ENCODE measurements at regions not wholly inside any gene's neighbourhood (a gene's known extent, or its start where the extent isn't known, plus 50 kb on each side); places are given as distances from the start of the nearest gene placed in this dataset.
"Not testable (repeated sequence)": the region's sequence is repeated elsewhere in the genome, so short reads cannot be mapped to it uniquely, and the experiment has no call there.

GRCh38 chr14:97802430-97803373 is 1005.5 kb downstream of the VRK1 start:
- DNase-seq: no peak
- no peaks in the 10 kb centered on the region for H3K36me3 ChIP-seq
- no peaks in the 10 kb centered on the region for H3K9me3 ChIP-seq
- intact Hi-C loops (cut with DNase I): no loop called here
- 66 to 73% methylated on average over 8 of the region's 8 CpGs for WGBS, 2 donors
- no peaks in the 10 kb centered on the region for H3K4me1 ChIP-seq
- H3K4me3 ChIP-seq (replicated peaks in 1 of 3): no peak overlapping the region
- no peaks in the 10 kb centered on the region for H3K27me3 ChIP-seq
- TF ChIP-seq, protein P1, sequence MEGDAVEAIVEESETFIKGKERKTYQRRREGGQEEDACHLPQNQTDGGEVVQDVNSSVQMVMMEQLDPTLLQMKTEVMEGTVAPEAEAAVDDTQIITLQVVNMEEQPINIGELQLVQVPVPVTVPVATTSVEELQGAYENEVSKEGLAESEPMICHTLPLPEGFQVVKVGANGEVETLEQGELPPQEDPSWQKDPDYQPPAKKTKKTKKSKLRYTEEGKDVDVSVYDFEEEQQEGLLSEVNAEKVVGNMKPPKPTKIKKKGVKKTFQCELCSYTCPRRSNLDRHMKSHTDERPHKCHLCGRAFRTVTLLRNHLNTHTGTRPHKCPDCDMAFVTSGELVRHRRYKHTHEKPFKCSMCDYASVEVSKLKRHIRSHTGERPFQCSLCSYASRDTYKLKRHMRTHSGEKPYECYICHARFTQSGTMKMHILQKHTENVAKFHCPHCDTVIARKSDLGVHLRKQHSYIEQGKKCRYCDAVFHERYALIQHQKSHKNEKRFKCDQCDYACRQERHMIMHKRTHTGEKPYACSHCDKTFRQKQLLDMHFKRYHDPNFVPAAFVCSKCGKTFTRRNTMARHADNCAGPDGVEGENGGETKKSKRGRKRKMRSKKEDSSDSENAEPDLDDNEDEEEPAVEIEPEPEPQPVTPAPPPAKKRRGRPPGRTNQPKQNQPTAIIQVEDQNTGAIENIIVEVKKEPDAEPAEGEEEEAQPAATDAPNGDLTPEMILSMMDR (IDR thresholded peaks at IDR 0.05): no peak
- TF ChIP-seq POLR2A (IDR thresholded peaks at IDR 0.05): no peak
- H3K27ac ChIP-seq: no peak overlapping the region

- DNase-seq: no peak
- no peak overlapping the region for H3K27ac ChIP-seq
- TF ChIP-seq, protein P1 (IDR thresholded peaks at IDR 0.05): no peak
- no peak for TF ChIP-seq POLR2A (IDR thresholded peaks at IDR 0.05)
- H3K36me3 ChIP-seq: no peaks in the 10 kb centered on the region
- 72 to 87% methylated on average over 2 of the region's 2 CpGs for WGBS, 2 donors
- no peaks in the 10 kb centered on the region for H3K4me1 ChIP-seq
- H3K27me3 ChIP-seq: no peaks in the 10 kb centered on the region
- intact Hi-C loops (cut with DNase I): no loop called here
- no peak overlapping the region for H3K4me3 ChIP-seq (replicated peaks in 1 of 3)
- H3K9me3 ChIP-seq: no peaks in the 10 kb centered on the region
These were observed 1006.9 kb downstream of the VRK1 start for GRCh38 chr14:97804056-97804455.

- Histone ChIP-seq H3K9me3 (no peaks in the 10 kb centered on the region), H3K27me3 (no peaks in the 10 kb centered on the region), H3K4me3 (replicated peaks in 1 of 3) (no peak overlapping the region), H3K4me1 (no peaks in the 10 kb centered on the region), H3K36me3 (no peaks in the 10 kb centered on the region), H3K27ac (no peak overlapping the region)
- DNase-seq: no peak
- 79 to 83% methylated on average over 9 of the region's 9 CpGs for WGBS, 2 donors
- intact Hi-C loops (cut with DNase I): no loop called here
- TF ChIP-seq POLR2A (IDR thresholded peaks at IDR 0.05): no peak
- TF ChIP-seq, protein P1 (IDR thresholded peaks at IDR 0.05): no peak
These were observed 1009.7 kb downstream of the VRK1 start for GRCh38 chr14:97806891-97807290.

- 93 to 97% methylated on average over 4 of the region's 4 CpGs for WGBS, 2 donors
- DNase-seq; H3K36me3 ChIP-seq; intact Hi-C loops (cut with DNase I); H3K4me3 ChIP-seq (replicated peaks in 1 of 3); H3K27ac ChIP-seq; H3K4me1 ChIP-seq; H3K27me3 ChIP-seq; H3K9me3 ChIP-seq: not testable (repeated sequence)
These were observed 1011.4 kb downstream of the VRK1 start for GRCh38 chr14:97808541-97808940.

DNA sequence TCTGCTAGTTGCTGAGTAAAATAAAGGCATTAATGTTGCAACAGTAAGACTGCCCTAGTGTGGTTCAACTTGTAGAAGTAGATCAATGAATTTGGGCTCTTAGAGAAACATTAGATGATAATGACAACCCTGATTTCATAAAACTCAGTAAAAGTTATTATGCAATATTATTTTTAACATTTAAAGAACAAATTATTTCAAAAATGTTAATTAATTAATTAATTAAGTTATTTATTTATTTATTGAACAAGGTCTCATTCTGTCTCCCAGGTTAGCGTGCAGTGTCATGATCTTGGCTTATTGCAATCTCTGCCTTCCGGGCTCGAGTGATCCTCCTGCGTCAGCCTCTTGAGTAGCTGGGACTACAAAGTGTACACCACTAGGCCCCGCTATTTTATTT is 1016.4 kb downstream of the VRK1 start:
- no peak for TF ChIP-seq POLR2A (IDR thresholded peaks at IDR 0.05)
- TF ChIP-seq, protein P1 (IDR thresholded peaks at IDR 0.05): no peak
- Histone ChIP-seq H3K27ac (no peak overlapping the region), H3K9me3 (no peaks in the 10 kb centered on the region), H3K27me3 (no peaks in the 10 kb centered on the region), H3K36me3 (no peaks in the 10 kb centered on the region), H3K4me1 (no peaks in the 10 kb centered on the region), H3K4me3 (replicated peaks in 1 of 3) (no peak overlapping the region)
- no peak for DNase-seq
- 93 to 96% methylated on average over 5 of the region's 5 CpGs for whole genome bisulfite sequencing, 2 donors
- intact Hi-C loops (cut with DNase I): no loop called here
